H1 (cell line): ENCODE measurements at regions not wholly inside any gene's neighbourhood (a gene's known extent, or its start where the extent isn't known, plus 50 kb on each side); places are given as distances from the start of the nearest gene placed in this dataset.
A peak's percentile ranks its signal among the peaks of the same experiment; 100 is the strongest.

Experiments
- CTCF ChIA-PET: fragments of 300-600 bp; sonication (Branson Sonifier 250); formaldehyde crosslinking; loops from one replicate; lab custom pipeline; 2021; ENCODE audit not compliant: partially characterized antibody; lab: Charles Lee
- POLR2A ChIA-PET: fragments of 300-600 bp; sonication (Branson Sonifier 250); formaldehyde crosslinking; loops from one replicate; lab custom pipeline; 2021; ENCODE audit warnings: inconsistent platforms; ENCODE audit not compliant: partially characterized antibody; lab: Charles Lee
- DNase-seq, 2 experiments: peaks; one replicate each; pipeline versions ENCODE4 v3.0.0 to v3.0.0-alpha.2; 2010 to 2022; ENCODE audit warnings: low spot score in 2 of 2, low read depth in 1 of 2, mixed read lengths in 1 of 2
- FAIRE-seq: peaks from 2 replicates; lab custom pipeline; 2011; peaks lifted over from hg19 to GRCh38; lab: Jason Lieb, UNC
- H2AFZ ChIP-seq: 2 replicates; pipeline ENCODE4 v1.8.1; 2012; ENCODE audit warnings: low read length, inconsistent platforms
- H2AK5ac ChIP-seq: 2 replicates; pipeline ENCODE4 v1.6.1; 2013; ENCODE audit warnings: low read depth, low read length
- H2BK120ac ChIP-seq: replicated peaks from 2 replicates; pipeline ENCODE3; 2013; ENCODE audit warnings: low read depth, low read length, inconsistent platforms
- H2BK12ac ChIP-seq: 2 replicates; pipeline ENCODE4 v1.6.1; 2013; ENCODE audit warnings: low read depth, low read length
- H2BK15ac ChIP-seq: 2 replicates; pipeline ENCODE4 v1.6.1; 2013; ENCODE audit warnings: low read length
- H2BK20ac ChIP-seq: 2 replicates; pipeline ENCODE4 v1.6.1; 2013; ENCODE audit warnings: low read length
- H2BK5ac ChIP-seq: 2 replicates; pipeline ENCODE4 v1.6.1; 2013; ENCODE audit warnings: low read depth, low read length
- H3K14ac ChIP-seq: 2 replicates; pipeline ENCODE4 v1.6.1; 2013; ENCODE audit warnings: inconsistent platforms; ENCODE audit not compliant: insufficient read length
- H3K18ac ChIP-seq: 2 replicates; pipeline ENCODE4 v1.6.1; 2013; ENCODE audit warnings: low read length; ENCODE audit errors: extremely low read depth
- H3K23ac ChIP-seq: 2 replicates; pipeline ENCODE4 v1.6.1; 2013; ENCODE audit warnings: inconsistent platforms; ENCODE audit not compliant: insufficient read length
- H3K23me2 ChIP-seq: 2 replicates; pipeline ENCODE4 v1.6.1; 2013; ENCODE audit warnings: low read depth, low read length
- H3K27ac ChIP-seq: 2 replicates; pipeline ENCODE4 v1.6.1; 2011; ENCODE audit warnings: low read depth, low read length, inconsistent platforms
- H3K27me3 ChIP-seq, 4 experiments: replicated peaks in 1 of 4; 1 replicate in 1 of 4; 2 replicates in 3 of 4; pipeline versions ENCODE4 v1.6.1 to v1.8.1; 2011 to 2013; ENCODE audit warnings: low read length in 3 of 4, mild to moderate bottlenecking in 3 of 4, inconsistent platforms in 2 of 4, mixed read lengths in 2 of 4, moderate library complexity in 1 of 4; ENCODE audit not compliant: control insufficient read depth in 3 of 4, insufficient read depth in 3 of 4; ENCODE audit errors: extremely low read depth in 1 of 4
- H3K36me3 ChIP-seq, 4 experiments: 2 replicates each; pipeline versions ENCODE4 v1.6.1 to v1.8.1; 2011 to 2013; ENCODE audit warnings: mild to moderate bottlenecking in 4 of 4, low read length in 3 of 4, moderate library complexity in 2 of 4, control low read depth in 1 of 4, inconsistent platforms in 1 of 4; ENCODE audit not compliant: insufficient read depth in 4 of 4, control insufficient read depth in 2 of 4
- H3K4ac ChIP-seq: replicated peaks from 2 replicates; pipeline ENCODE3; 2013; ENCODE audit warnings: low read length, low read depth, mixed read lengths, inconsistent platforms; ENCODE audit not compliant: insufficient read length
- H3K4me1 ChIP-seq, 4 experiments: replicated peaks in 1 of 4; 1 replicate in 1 of 4; 2 replicates in 3 of 4; pipeline versions ENCODE4 v1.6.1 to v1.8.1; 2011 to 2013; ENCODE audit warnings: low read length in 3 of 4, inconsistent platforms in 2 of 4, mixed read lengths in 1 of 4; ENCODE audit not compliant: insufficient read depth in 4 of 4, control insufficient read depth in 3 of 4
- H3K4me2 ChIP-seq, 2 experiments: 2 replicates each; pipeline versions ENCODE4 v1.6.1 to v1.8.1; 2011 to 2013; ENCODE audit warnings: low read depth in 2 of 2, low read length in 2 of 2, control low read depth in 1 of 2, inconsistent platforms in 1 of 2, mild to moderate bottlenecking in 1 of 2; ENCODE audit not compliant: insufficient read depth in 1 of 2
- H3K4me3 ChIP-seq, 4 experiments: fragments of 200-600, 300-600 bp in 1 of 4; sonication (generic), shearing (Covaris generic), sonication (Bioruptor Twin) in 1 of 4; 2 replicates each; pipeline versions ENCODE4 v1.5.1 to v1.8.1; 2011 to 2016; ENCODE audit warnings: low read length in 4 of 4, low read depth in 3 of 4, control low read depth in 2 of 4, inconsistent platforms in 2 of 4, mild to moderate bottlenecking in 2 of 4, mixed read lengths in 1 of 4, moderate library complexity in 1 of 4; ENCODE audit not compliant: insufficient read depth in 2 of 4; ENCODE audit errors: extremely low read depth in 1 of 4
- H3K56ac ChIP-seq: replicated peaks from 2 replicates; pipeline ENCODE3; 2013; ENCODE audit warnings: low read depth, mild to moderate bottlenecking, mixed read lengths, low read length, inconsistent platforms; ENCODE audit not compliant: insufficient read length
- H3K79me1 ChIP-seq: 2 replicates; pipeline ENCODE4 v1.6.1; 2013; ENCODE audit warnings: low read depth, low read length, control low read depth
- H3K79me2 ChIP-seq, 2 experiments: 2 replicates each; pipeline versions ENCODE4 v1.6.1 to v1.8.1; 2012 to 2013; ENCODE audit warnings: low read length in 2 of 2, mild to moderate bottlenecking in 2 of 2, inconsistent platforms in 1 of 2; ENCODE audit not compliant: insufficient read depth in 2 of 2, control insufficient read depth in 1 of 2
- H3K9ac ChIP-seq, 4 experiments: replicated peaks in 1 of 4; 1 replicate in 1 of 4; 2 replicates in 3 of 4; pipeline versions ENCODE4 v1.6.1 to v1.8.1; 2011 to 2013; ENCODE audit warnings: low read depth in 3 of 4, low read length in 3 of 4, control low read depth in 2 of 4, mild to moderate bottlenecking in 2 of 4, moderate library complexity in 2 of 4, inconsistent platforms in 1 of 4; ENCODE audit errors: extremely low read depth in 1 of 4
- H3K9me3 ChIP-seq, 2 experiments: 2 replicates each; pipeline versions ENCODE4 v1.6.1 to v1.8.1; 2012 to 2013; ENCODE audit warnings: mild to moderate bottlenecking in 2 of 2, moderate library complexity in 2 of 2, control low read depth in 1 of 2, inconsistent platforms in 1 of 2, low read depth in 1 of 2, low read length in 1 of 2, mixed read lengths in 1 of 2; ENCODE audit not compliant: insufficient read depth in 2 of 2
- H4K20me1 ChIP-seq, 2 experiments: replicated peaks in 1 of 2; 2 replicates each; pipeline versions ENCODE3 to v1.8.1; 2011 to 2013; ENCODE audit warnings: inconsistent platforms in 2 of 2, low read length in 2 of 2, mild to moderate bottlenecking in 1 of 2; ENCODE audit not compliant: insufficient read depth in 2 of 2, control insufficient read depth in 1 of 2
- H4K5ac ChIP-seq: 2 replicates; pipeline ENCODE4 v1.6.1; 2013; ENCODE audit warnings: low read length, low read depth, mixed read lengths, inconsistent platforms; ENCODE audit not compliant: insufficient read length
- H4K8ac ChIP-seq: 2 replicates; pipeline ENCODE4 v1.8.0; 2013; ENCODE audit warnings: mild to moderate bottlenecking, moderate library complexity, low read length, inconsistent platforms; ENCODE audit not compliant: insufficient read depth; ENCODE audit errors: extremely low read depth
- H4K91ac ChIP-seq: replicated peaks from 2 replicates; pipeline ENCODE3; 2013; ENCODE audit warnings: low read length, mixed read lengths, inconsistent platforms; ENCODE audit not compliant: insufficient read length
- CTBP2 ChIP-seq: IDR thresholded peaks from 2 replicates; pipeline ENCODE4 v1.7.0; 2011; ENCODE audit warnings: borderline replicate concordance, mild to moderate bottlenecking, moderate library complexity, mixed read lengths, low read length; ENCODE audit not compliant: insufficient read depth, insufficient read length
- EP300 ChIP-seq, 2 experiments: IDR thresholded peaks; 1 replicate in 1 of 2; 2 replicates in 1 of 2; pipeline ENCODE4 v1.6.1; 2011 to 2012; ENCODE audit warnings: low read depth in 2 of 2, low read length in 2 of 2, mild to moderate bottlenecking in 2 of 2, borderline replicate concordance in 1 of 2, inconsistent platforms in 1 of 2, moderate library complexity in 1 of 2
- GTF2F1 ChIP-seq: IDR thresholded peaks from 2 replicates; pipeline ENCODE4 v1.6.1; 2012; ENCODE audit warnings: low read depth, low read length, improper control_type of control experiment, borderline replicate concordance
- HDAC2 ChIP-seq, 2 experiments: fragments of 300-600 bp in 1 of 2; sonication (generic) in 1 of 2; IDR thresholded peaks; 2 replicates each; pipeline ENCODE4 v1.6.1; 2011 to 2012; ENCODE audit warnings: low read depth in 2 of 2, low read length in 2 of 2, mild to moderate bottlenecking in 2 of 2, moderate library complexity in 2 of 2, borderline replicate concordance in 1 of 2, inconsistent platforms in 1 of 2
- RAD21 ChIP-seq, 2 experiments: IDR thresholded peaks in 1 of 2; conservative IDR thresholded peaks in 1 of 2; 2 replicates each; pipeline ENCODE4 v1.6.1; 2011; ENCODE audit warnings: low read depth in 2 of 2, low read length in 2 of 2, improper control_type of control experiment in 1 of 2, inconsistent platforms in 1 of 2, mild to moderate bottlenecking in 1 of 2, moderate library complexity in 1 of 2
- SIRT6 ChIP-seq: IDR thresholded peaks from one replicate; pipeline ENCODE4 v1.7.1; 2012; ENCODE audit warnings: low read length, inconsistent platforms
- TBP ChIP-seq: IDR thresholded peaks from 2 replicates; pipeline ENCODE4 v1.6.1; 2011; ENCODE audit warnings: low read depth, low read length, improper control_type of control experiment
- TEAD4 ChIP-seq: IDR thresholded peaks from 2 replicates; pipeline ENCODE4 v1.6.1; 2012; ENCODE audit warnings: low read depth, low read length, inconsistent platforms, mixed read lengths
- WGBS, 2 experiments: shearing (Covaris generic) in 1 of 2; methylation state at CpG; one replicate each; pipeline versions ENCODE4 v1.1.6 to v1.1.7; 2013 to 2015; ENCODE audit warnings: low lambda C conversion rate in 2 of 2, mixed read lengths in 2 of 2, inconsistent platforms in 1 of 2, low coverage in 1 of 2, missing lambda C conversion rate in 1 of 2; ENCODE audit not compliant: insufficient replicate concordance in 2 of 2, insufficient coverage in 1 of 2, insufficient read length in 1 of 2; ENCODE audit errors: extremely low coverage in 1 of 2, missing lambda C conversion rate in 1 of 2; 5-methylcytosine and 5-hydroxymethylcytosine counted together
- TF ChIP-seq, protein P1 (sequence below): IDR thresholded peaks from 2 replicates; pipeline ENCODE4 v1.6.1; 2012; ENCODE audit warnings: inconsistent platforms

DNA sequence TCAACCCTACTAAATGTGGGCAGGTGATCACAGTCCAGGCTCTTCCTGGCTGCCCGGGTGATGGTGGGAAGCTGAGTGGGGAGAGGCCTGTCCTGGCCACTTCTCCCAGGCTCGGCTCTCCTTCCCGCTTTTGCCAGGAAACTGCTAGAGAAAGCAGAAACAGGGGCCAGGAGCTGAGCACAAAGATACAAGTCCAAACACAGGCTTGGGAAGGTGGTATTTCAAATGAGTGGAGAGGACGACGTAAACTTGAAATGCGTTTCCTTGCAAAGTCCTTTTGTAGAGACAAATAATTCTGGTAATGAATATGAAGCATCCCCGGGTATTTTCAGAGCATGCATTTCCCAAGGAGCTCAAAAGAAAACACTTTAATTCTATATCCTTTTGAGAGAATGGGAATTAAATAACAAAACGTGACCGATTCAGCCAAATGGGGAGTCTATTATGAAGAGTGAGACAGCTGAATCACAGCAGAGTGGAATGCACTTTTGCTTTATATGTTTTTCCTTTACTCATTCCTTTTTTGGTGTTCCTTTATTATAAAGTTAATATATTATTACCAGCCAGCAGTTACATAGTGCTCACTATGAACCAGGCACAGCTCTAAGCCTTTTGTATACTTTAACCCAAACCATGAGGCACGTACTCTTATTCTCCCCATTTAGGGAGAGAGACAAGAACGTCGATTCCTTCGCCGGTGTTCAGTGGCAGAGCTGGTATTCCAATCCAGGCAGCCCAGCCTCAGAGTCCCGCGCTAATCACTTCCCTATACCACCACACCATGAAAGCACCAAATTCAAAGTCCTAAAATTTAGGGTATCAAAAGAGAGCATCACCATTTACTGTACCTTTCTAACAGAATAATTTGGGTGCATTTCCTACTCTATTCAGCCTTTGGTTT lies 218.2 kb upstream of the KLF14 start:
- Histone ChIP-seq H3K18ac (no peak overlapping the region), H3K79me1 (no peaks in the 10 kb centered on the region), H4K8ac (no peak overlapping the region), H3K23me2 (no peaks in the 10 kb centered on the region), H3K14ac (no peak overlapping the region), H3K4ac (no peak overlapping the region), H3K4me1 (peaks cover 0 to 7% (median 3%) of the 10 kb centered on the region in 4 experiments; a peak in 5 of 7 replicates), H4K91ac (peak overlapping the region; percentile 51), H4K5ac (no peak overlapping the region), H2AFZ (no peak overlapping the region), H4K20me1 (no peaks in the 10 kb centered on the region), H3K79me2 (no peaks in the 10 kb centered on the region), H3K4me3 (no peak overlapping the region), H2BK120ac (no peak overlapping the region), H3K9ac (no peak overlapping the region), H2BK15ac (no peak overlapping the region), H2AK5ac (no peak overlapping the region), H3K56ac (no peak overlapping the region), H3K27ac (no peak overlapping the region), H3K9me3 (no peaks in the 10 kb centered on the region), H2BK12ac (no peak overlapping the region), H3K27me3 (no peaks in the 10 kb centered on the region), H2BK20ac (no peak overlapping the region), H3K36me3 (no peaks in the 10 kb centered on the region; a peak in 2 of 8 replicates), H2BK5ac (peak overlapping the region; percentile 1; the same call in 1 of the 2 replicates), H3K4me2 (peak overlapping the region; percentile 15 to 22; a peak in 1 of 4 replicates), H3K23ac (no peak overlapping the region)
- DNase-seq (no peak), FAIRE-seq (no peak)
- ChIA-PET CTCF (interaction anchor here (0.6 to 3.5 kb wide), 5 partner anchors 11 to 168 kb away, joined by 3 to 12 read pairs (median 5); no protein-coding TSS in a partner anchor), POLR2A (interaction anchor here (0.6 to 1.3 kb wide), 3 partner anchors 42 to 148 kb away, joined by 3 read pairs; no protein-coding TSS in a partner anchor)
- WGBS, 2 experiments, result 78% methylated on average over 16 of the region's 16 CpGs; no CpG with 5 or more reads in 1 of the 2 experiments
- no peak for TF ChIP-seq HDAC2 (IDR thresholded peaks at IDR 0.05; ENCODE audit: borderline replicate concordance in 1 of 2, low read depth in 2 of 2, low read length in 2 of 2)
- no peak for TF ChIP-seq TBP
- no peak for TF ChIP-seq TEAD4
- no peak for TF ChIP-seq RAD21 (IDR thresholded peaks at IDR 0.05 in 1 of 2, conservative IDR thresholded peaks at IDR 0.05 in 1 of 2; ENCODE audit: low read depth in 2 of 2, low read length in 2 of 2)
- no peak for TF ChIP-seq CTBP2
- TF ChIP-seq SIRT6, result no peak
- no peak for TF ChIP-seq GTF2F1
- TF ChIP-seq EP300 (IDR thresholded peaks at IDR 0.05; ENCODE audit: borderline replicate concordance in 1 of 2, low read depth in 2 of 2, low read length in 2 of 2), result no peak
- TF ChIP-seq, protein P1, sequence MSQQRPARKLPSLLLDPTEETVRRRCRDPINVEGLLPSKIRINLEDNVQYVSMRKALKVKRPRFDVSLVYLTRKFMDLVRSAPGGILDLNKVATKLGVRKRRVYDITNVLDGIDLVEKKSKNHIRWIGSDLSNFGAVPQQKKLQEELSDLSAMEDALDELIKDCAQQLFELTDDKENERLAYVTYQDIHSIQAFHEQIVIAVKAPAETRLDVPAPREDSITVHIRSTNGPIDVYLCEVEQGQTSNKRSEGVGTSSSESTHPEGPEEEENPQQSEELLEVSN, result no peak
